ENCODE measurements at regions not wholly inside any gene's neighbourhood (a gene's known extent, or its start where the extent isn't known, plus 50 kb on each side); places are given as distances from the start of the nearest gene placed in this dataset.

DNA sequence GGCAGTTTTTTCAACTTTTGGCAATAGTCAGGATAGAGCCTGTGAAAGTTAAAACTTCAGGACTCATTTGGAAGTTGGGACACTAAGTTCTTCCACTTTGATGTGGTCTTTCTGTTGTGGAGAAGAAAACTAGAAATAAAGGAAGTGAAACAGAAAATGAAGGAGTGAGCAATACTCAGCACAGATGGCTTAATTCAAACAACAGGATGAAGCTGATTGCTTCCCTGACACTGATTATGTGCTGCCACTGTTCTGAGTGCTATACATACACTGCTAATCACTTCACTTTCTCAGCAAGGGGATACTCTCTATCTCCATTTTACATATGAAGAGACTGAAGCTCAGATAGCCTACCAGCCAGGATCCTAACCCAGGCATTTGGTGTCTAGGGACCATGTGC lies 235.1 kb upstream of the CPEB2 start:
- POLR2A ChIA-PET: no interaction called here
- Histone ChIP-seq H3K36me3 (replicated peaks in 1 of 2; ENCODE audit: control insufficient read depth in 1 of 2, insufficient read depth in 2 of 2, low read length in 1 of 2) (no peaks in the 10 kb centered on the region), H4K20me1 (ENCODE audit: insufficient read depth) (no peaks in the 10 kb centered on the region), H2AFZ (ENCODE audit: low read depth) (no peak overlapping the region), H3K27ac (ENCODE audit: low read depth in 2 of 2, low read length in 1 of 2) (no peak overlapping the region), H3K9me2 (no peaks in the 10 kb centered on the region), H3K4me1 (ENCODE audit: control insufficient read depth in 1 of 2, insufficient read depth in 2 of 2, low read depth in 1 of 2, low read length in 1 of 2) (no peaks in the 10 kb centered on the region), H3K9me3 (no peaks in the 10 kb centered on the region), H3K27me3 (ENCODE audit: insufficient read depth) (no peaks in the 10 kb centered on the region), H3K9ac (no peak overlapping the region), H3F3A (replicated peaks; ENCODE audit: insufficient read depth) (no peaks in the 10 kb centered on the region), H3K4me3 (ENCODE audit: low read depth in 2 of 2, low read length in 1 of 2) (no peak overlapping the region), H3K4me2 (no peak overlapping the region), H3K79me2 (ENCODE audit: insufficient read depth) (no peaks in the 10 kb centered on the region)
- TF ChIP-seq, protein P1, sequence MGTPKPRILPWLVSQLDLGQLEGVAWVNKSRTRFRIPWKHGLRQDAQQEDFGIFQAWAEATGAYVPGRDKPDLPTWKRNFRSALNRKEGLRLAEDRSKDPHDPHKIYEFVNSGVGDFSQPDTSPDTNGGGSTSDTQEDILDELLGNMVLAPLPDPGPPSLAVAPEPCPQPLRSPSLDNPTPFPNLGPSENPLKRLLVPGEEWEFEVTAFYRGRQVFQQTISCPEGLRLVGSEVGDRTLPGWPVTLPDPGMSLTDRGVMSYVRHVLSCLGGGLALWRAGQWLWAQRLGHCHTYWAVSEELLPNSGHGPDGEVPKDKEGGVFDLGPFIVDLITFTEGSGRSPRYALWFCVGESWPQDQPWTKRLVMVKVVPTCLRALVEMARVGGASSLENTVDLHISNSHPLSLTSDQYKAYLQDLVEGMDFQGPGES (IDR thresholded peaks at IDR 0.05; ENCODE audit: low read depth, low read length): no peak
- TF ChIP-seq FOXM1 (IDR thresholded peaks at IDR 0.05; ENCODE audit: low read depth) (no peak), FOXJ3 (CRISPR knock-in tag; IDR thresholded peaks at IDR 0.05) (no peak), MXI1 (IDR thresholded peaks at IDR 0.05; ENCODE audit: low read depth, low read length) (no peak), EP300 (IDR thresholded peaks at IDR 0.05; ENCODE audit: borderline replicate concordance in 1 of 2, low read depth in 1 of 2, low read length in 1 of 2) (no peak), RAD21 (IDR thresholded peaks at IDR 0.05; ENCODE audit: low read length) (no peak), MEF2A (IDR thresholded peaks at IDR 0.05; ENCODE audit: borderline replicate concordance, low read depth) (no peak)
- TF ChIP-seq, protein P2, sequence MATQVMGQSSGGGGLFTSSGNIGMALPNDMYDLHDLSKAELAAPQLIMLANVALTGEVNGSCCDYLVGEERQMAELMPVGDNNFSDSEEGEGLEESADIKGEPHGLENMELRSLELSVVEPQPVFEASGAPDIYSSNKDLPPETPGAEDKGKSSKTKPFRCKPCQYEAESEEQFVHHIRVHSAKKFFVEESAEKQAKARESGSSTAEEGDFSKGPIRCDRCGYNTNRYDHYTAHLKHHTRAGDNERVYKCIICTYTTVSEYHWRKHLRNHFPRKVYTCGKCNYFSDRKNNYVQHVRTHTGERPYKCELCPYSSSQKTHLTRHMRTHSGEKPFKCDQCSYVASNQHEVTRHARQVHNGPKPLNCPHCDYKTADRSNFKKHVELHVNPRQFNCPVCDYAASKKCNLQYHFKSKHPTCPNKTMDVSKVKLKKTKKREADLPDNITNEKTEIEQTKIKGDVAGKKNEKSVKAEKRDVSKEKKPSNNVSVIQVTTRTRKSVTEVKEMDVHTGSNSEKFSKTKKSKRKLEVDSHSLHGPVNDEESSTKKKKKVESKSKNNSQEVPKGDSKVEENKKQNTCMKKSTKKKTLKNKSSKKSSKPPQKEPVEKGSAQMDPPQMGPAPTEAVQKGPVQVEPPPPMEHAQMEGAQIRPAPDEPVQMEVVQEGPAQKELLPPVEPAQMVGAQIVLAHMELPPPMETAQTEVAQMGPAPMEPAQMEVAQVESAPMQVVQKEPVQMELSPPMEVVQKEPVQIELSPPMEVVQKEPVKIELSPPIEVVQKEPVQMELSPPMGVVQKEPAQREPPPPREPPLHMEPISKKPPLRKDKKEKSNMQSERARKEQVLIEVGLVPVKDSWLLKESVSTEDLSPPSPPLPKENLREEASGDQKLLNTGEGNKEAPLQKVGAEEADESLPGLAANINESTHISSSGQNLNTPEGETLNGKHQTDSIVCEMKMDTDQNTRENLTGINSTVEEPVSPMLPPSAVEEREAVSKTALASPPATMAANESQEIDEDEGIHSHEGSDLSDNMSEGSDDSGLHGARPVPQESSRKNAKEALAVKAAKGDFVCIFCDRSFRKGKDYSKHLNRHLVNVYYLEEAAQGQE (IDR thresholded peaks at IDR 0.05; ENCODE audit: low read depth, low read length): no peak
- CTCF ChIA-PET: no interaction called here
- DNase-seq: no peak

DNA sequence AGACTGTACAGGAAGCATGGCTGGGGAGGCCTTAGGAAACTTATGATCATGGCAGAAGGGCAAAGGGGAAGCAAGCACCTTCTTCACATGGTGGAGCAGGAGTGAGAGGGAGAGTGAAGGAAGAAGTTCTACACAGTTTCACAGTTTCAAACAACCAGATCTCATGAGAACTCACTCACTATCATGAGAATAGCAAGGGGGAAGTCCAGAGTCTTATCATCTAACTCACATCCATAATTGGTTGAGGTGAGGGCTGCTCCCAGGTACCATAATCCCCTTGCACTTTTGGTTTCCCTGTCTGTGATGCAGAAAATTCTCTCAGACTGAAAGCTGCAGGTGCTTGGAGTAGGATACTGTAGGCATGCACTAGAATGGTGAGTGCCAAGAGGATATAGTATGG lies 233.8 kb upstream of the CPEB2 start:
- no peak overlapping the region for H2AFZ ChIP-seq (ENCODE audit: low read depth)
- no peaks in the 10 kb centered on the region for H3F3A ChIP-seq (replicated peaks; ENCODE audit: insufficient read depth)
- no peaks in the 10 kb centered on the region for H3K79me2 ChIP-seq (ENCODE audit: insufficient read depth)
- H3K9ac ChIP-seq: no peak overlapping the region
- H3K4me2 ChIP-seq: no peak overlapping the region
- ChIA-PET POLR2A (no interaction called here), CTCF (no interaction called here)
- DNase-seq: no peak
- no peaks in the 10 kb centered on the region for H4K20me1 ChIP-seq (ENCODE audit: insufficient read depth)
- TF ChIP-seq RCOR1 (IDR thresholded peaks at IDR 0.05; ENCODE audit: low read length) (no peak), MXI1 (IDR thresholded peaks at IDR 0.05; ENCODE audit: low read depth, low read length) (no peak), TCF12 (IDR thresholded peaks at IDR 0.05) (no peak), FOXM1 (IDR thresholded peaks at IDR 0.05; ENCODE audit: low read depth) (no peak), NFIC (IDR thresholded peaks at IDR 0.05; ENCODE audit: borderline replicate concordance) (no peak), RAD21 (IDR thresholded peaks at IDR 0.05; ENCODE audit: low read length) (no peak), SMC3 (IDR thresholded peaks at IDR 0.05; ENCODE audit: low read depth, low read length) (no peak), FOSL2 (IDR thresholded peaks at IDR 0.05; ENCODE audit: borderline replicate concordance, low read depth) (no peak), YY1 (IDR thresholded peaks at IDR 0.05; ENCODE audit: low read depth) (no peak), TEAD4 (IDR thresholded peaks at IDR 0.05; ENCODE audit: borderline replicate concordance, insufficient read depth) (no peak), TAF1 (IDR thresholded peaks at IDR 0.05; ENCODE audit: borderline replicate concordance, low read depth, low read length) (no peak), EZH2phosphoT487 (IDR thresholded peaks at IDR 0.05; ENCODE audit: borderline replicate concordance, low read depth) (no peak), EP300 (IDR thresholded peaks at IDR 0.05; ENCODE audit: borderline replicate concordance in 1 of 2, low read depth in 1 of 2, low read length in 1 of 2) (no peak), CHD2 (IDR thresholded peaks at IDR 0.05; ENCODE audit: low read length, partially characterized antibody) (no peak)
- TF ChIP-seq, protein P3, sequence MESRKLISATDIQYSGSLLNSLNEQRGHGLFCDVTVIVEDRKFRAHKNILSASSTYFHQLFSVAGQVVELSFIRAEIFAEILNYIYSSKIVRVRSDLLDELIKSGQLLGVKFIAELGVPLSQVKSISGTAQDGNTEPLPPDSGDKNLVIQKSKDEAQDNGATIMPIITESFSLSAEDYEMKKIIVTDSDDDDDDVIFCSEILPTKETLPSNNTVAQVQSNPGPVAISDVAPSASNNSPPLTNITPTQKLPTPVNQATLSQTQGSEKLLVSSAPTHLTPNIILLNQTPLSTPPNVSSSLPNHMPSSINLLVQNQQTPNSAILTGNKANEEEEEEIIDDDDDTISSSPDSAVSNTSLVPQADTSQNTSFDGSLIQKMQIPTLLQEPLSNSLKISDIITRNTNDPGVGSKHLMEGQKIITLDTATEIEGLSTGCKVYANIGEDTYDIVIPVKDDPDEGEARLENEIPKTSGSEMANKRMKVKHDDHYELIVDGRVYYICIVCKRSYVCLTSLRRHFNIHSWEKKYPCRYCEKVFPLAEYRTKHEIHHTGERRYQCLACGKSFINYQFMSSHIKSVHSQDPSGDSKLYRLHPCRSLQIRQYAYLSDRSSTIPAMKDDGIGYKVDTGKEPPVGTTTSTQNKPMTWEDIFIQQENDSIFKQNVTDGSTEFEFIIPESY (IDR thresholded peaks at IDR 0.05; ENCODE audit: borderline replicate concordance, low read depth): no peak
- TF ChIP-seq, protein P4, sequence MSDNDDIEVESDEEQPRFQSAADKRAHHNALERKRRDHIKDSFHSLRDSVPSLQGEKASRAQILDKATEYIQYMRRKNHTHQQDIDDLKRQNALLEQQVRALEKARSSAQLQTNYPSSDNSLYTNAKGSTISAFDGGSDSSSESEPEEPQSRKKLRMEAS (IDR thresholded peaks at IDR 0.05; ENCODE audit: low read depth): no peak
- TF ChIP-seq, protein P5, sequence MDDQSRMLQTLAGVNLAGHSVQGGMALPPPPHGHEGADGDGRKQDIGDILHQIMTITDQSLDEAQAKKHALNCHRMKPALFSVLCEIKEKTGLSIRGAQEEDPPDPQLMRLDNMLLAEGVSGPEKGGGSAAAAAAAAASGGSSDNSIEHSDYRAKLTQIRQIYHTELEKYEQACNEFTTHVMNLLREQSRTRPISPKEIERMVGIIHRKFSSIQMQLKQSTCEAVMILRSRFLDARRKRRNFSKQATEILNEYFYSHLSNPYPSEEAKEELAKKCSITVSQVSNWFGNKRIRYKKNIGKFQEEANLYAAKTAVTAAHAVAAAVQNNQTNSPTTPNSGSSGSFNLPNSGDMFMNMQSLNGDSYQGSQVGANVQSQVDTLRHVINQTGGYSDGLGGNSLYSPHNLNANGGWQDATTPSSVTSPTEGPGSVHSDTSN (IDR thresholded peaks at IDR 0.05): no peak
- no peak overlapping the region for H3K4me3 ChIP-seq (ENCODE audit: low read depth in 2 of 2, low read length in 1 of 2)
- no peak overlapping the region for H3K27ac ChIP-seq (ENCODE audit: low read depth in 2 of 2, low read length in 1 of 2)
- no peaks in the 10 kb centered on the region for H3K36me3 ChIP-seq (replicated peaks in 1 of 2; ENCODE audit: control insufficient read depth in 1 of 2, insufficient read depth in 2 of 2, low read length in 1 of 2)
- H3K9me3 ChIP-seq: no peaks in the 10 kb centered on the region
- H3K27me3 ChIP-seq (ENCODE audit: insufficient read depth): no peaks in the 10 kb centered on the region
- H3K9me2 ChIP-seq: no peaks in the 10 kb centered on the region
- H3K4me1 ChIP-seq (ENCODE audit: control insufficient read depth in 1 of 2, insufficient read depth in 2 of 2, low read depth in 1 of 2, low read length in 1 of 2): no peaks in the 10 kb centered on the region

Measured in SK-N-SH (cell line).